ENCODE measurements at regions not wholly inside any gene's neighbourhood (a gene's known extent, or its start where the extent isn't known, plus 50 kb on each side); places are given as distances from the start of the nearest gene placed in this dataset.

DNA sequence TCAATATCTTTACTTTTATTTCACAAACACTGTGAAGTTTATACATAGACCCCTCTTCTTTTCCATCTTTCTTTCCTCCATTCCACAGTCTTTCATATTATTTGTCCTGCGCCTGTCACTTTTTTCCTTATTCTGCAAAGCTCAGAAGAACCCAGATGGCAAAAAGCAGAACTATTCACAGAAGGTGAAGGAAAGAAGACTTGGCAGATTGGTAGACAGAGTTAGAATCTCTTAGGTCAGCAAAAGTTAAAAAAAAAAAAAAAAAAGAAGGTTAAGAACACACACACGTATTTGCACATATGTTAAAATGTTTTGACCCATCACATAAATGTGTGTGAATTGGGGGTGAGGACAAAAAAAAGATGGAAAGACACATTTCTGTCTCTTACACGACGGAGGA, 50.3 kb upstream of the ABCC9 start (continued):
- TF ChIP-seq, protein P1, sequence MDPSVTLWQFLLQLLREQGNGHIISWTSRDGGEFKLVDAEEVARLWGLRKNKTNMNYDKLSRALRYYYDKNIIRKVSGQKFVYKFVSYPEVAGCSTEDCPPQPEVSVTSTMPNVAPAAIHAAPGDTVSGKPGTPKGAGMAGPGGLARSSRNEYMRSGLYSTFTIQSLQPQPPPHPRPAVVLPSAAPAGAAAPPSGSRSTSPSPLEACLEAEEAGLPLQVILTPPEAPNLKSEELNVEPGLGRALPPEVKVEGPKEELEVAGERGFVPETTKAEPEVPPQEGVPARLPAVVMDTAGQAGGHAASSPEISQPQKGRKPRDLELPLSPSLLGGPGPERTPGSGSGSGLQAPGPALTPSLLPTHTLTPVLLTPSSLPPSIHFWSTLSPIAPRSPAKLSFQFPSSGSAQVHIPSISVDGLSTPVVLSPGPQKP (IDR thresholded peaks at IDR 0.05; ENCODE audit: low read depth, low read length), result no peak
- TF ChIP-seq NR2F1 (conservative IDR thresholded peaks at IDR 0.05), result no peak

Measured in GM12878 (cell line).